H1 (cell line): ENCODE measurements at regions not wholly inside any gene's neighbourhood (a gene's known extent, or its start where the extent isn't known, plus 50 kb on each side); places are given as distances from the start of the nearest gene placed in this dataset.

Experiments
- CTCF ChIA-PET: fragments of 300-600 bp; sonication (Branson Sonifier 250); formaldehyde crosslinking; loops from one replicate; lab custom pipeline; 2021; ENCODE audit not compliant: partially characterized antibody; lab: Charles Lee
- POLR2A ChIA-PET: fragments of 300-600 bp; sonication (Branson Sonifier 250); formaldehyde crosslinking; loops from one replicate; lab custom pipeline; 2021; ENCODE audit warnings: inconsistent platforms; ENCODE audit not compliant: partially characterized antibody; lab: Charles Lee
- DNase-seq, 2 experiments: peaks; one replicate each; pipeline versions ENCODE4 v3.0.0 to v3.0.0-alpha.2; 2010 to 2022; ENCODE audit warnings: low spot score in 2 of 2, low read depth in 1 of 2, mixed read lengths in 1 of 2
- FAIRE-seq: peaks from 2 replicates; lab custom pipeline; 2011; peaks lifted over from hg19 to GRCh38; lab: Jason Lieb, UNC
- H2AFZ ChIP-seq: 2 replicates; pipeline ENCODE4 v1.8.1; 2012; ENCODE audit warnings: low read length, inconsistent platforms
- H2AK5ac ChIP-seq: 2 replicates; pipeline ENCODE4 v1.6.1; 2013; ENCODE audit warnings: low read depth, low read length
- H2BK120ac ChIP-seq: replicated peaks from 2 replicates; pipeline ENCODE3; 2013; ENCODE audit warnings: low read depth, low read length, inconsistent platforms
- H2BK12ac ChIP-seq: 2 replicates; pipeline ENCODE4 v1.6.1; 2013; ENCODE audit warnings: low read depth, low read length
- H2BK15ac ChIP-seq: 2 replicates; pipeline ENCODE4 v1.6.1; 2013; ENCODE audit warnings: low read length
- H2BK20ac ChIP-seq: 2 replicates; pipeline ENCODE4 v1.6.1; 2013; ENCODE audit warnings: low read length
- H2BK5ac ChIP-seq: 2 replicates; pipeline ENCODE4 v1.6.1; 2013; ENCODE audit warnings: low read depth, low read length
- H3K14ac ChIP-seq: 2 replicates; pipeline ENCODE4 v1.6.1; 2013; ENCODE audit warnings: inconsistent platforms; ENCODE audit not compliant: insufficient read length
- H3K18ac ChIP-seq: 2 replicates; pipeline ENCODE4 v1.6.1; 2013; ENCODE audit warnings: low read length; ENCODE audit errors: extremely low read depth
- H3K23ac ChIP-seq: 2 replicates; pipeline ENCODE4 v1.6.1; 2013; ENCODE audit warnings: inconsistent platforms; ENCODE audit not compliant: insufficient read length
- H3K23me2 ChIP-seq: 2 replicates; pipeline ENCODE4 v1.6.1; 2013; ENCODE audit warnings: low read depth, low read length
- H3K27ac ChIP-seq: 2 replicates; pipeline ENCODE4 v1.6.1; 2011; ENCODE audit warnings: low read depth, low read length, inconsistent platforms
- H3K27me3 ChIP-seq, 4 experiments: replicated peaks in 1 of 4; 1 replicate in 1 of 4; 2 replicates in 3 of 4; pipeline versions ENCODE4 v1.6.1 to v1.8.1; 2011 to 2013; ENCODE audit warnings: low read length in 3 of 4, mild to moderate bottlenecking in 3 of 4, inconsistent platforms in 2 of 4, mixed read lengths in 2 of 4, moderate library complexity in 1 of 4; ENCODE audit not compliant: control insufficient read depth in 3 of 4, insufficient read depth in 3 of 4; ENCODE audit errors: extremely low read depth in 1 of 4
- H3K36me3 ChIP-seq, 4 experiments: 2 replicates each; pipeline versions ENCODE4 v1.6.1 to v1.8.1; 2011 to 2013; ENCODE audit warnings: mild to moderate bottlenecking in 4 of 4, low read length in 3 of 4, moderate library complexity in 2 of 4, control low read depth in 1 of 4, inconsistent platforms in 1 of 4; ENCODE audit not compliant: insufficient read depth in 4 of 4, control insufficient read depth in 2 of 4
- H3K4ac ChIP-seq: replicated peaks from 2 replicates; pipeline ENCODE3; 2013; ENCODE audit warnings: low read length, low read depth, mixed read lengths, inconsistent platforms; ENCODE audit not compliant: insufficient read length
- H3K4me1 ChIP-seq, 4 experiments: replicated peaks in 1 of 4; 1 replicate in 1 of 4; 2 replicates in 3 of 4; pipeline versions ENCODE4 v1.6.1 to v1.8.1; 2011 to 2013; ENCODE audit warnings: low read length in 3 of 4, inconsistent platforms in 2 of 4, mixed read lengths in 1 of 4; ENCODE audit not compliant: insufficient read depth in 4 of 4, control insufficient read depth in 3 of 4
- H3K4me2 ChIP-seq, 2 experiments: 2 replicates each; pipeline versions ENCODE4 v1.6.1 to v1.8.1; 2011 to 2013; ENCODE audit warnings: low read depth in 2 of 2, low read length in 2 of 2, control low read depth in 1 of 2, inconsistent platforms in 1 of 2, mild to moderate bottlenecking in 1 of 2; ENCODE audit not compliant: insufficient read depth in 1 of 2
- H3K4me3 ChIP-seq, 4 experiments: fragments of 200-600, 300-600 bp in 1 of 4; sonication (generic), shearing (Covaris generic), sonication (Bioruptor Twin) in 1 of 4; 2 replicates each; pipeline versions ENCODE4 v1.5.1 to v1.8.1; 2011 to 2016; ENCODE audit warnings: low read length in 4 of 4, low read depth in 3 of 4, control low read depth in 2 of 4, inconsistent platforms in 2 of 4, mild to moderate bottlenecking in 2 of 4, mixed read lengths in 1 of 4, moderate library complexity in 1 of 4; ENCODE audit not compliant: insufficient read depth in 2 of 4; ENCODE audit errors: extremely low read depth in 1 of 4
- H3K56ac ChIP-seq: replicated peaks from 2 replicates; pipeline ENCODE3; 2013; ENCODE audit warnings: low read depth, mild to moderate bottlenecking, mixed read lengths, low read length, inconsistent platforms; ENCODE audit not compliant: insufficient read length
- H3K79me1 ChIP-seq: 2 replicates; pipeline ENCODE4 v1.6.1; 2013; ENCODE audit warnings: low read depth, low read length, control low read depth
- H3K79me2 ChIP-seq, 2 experiments: 2 replicates each; pipeline versions ENCODE4 v1.6.1 to v1.8.1; 2012 to 2013; ENCODE audit warnings: low read length in 2 of 2, mild to moderate bottlenecking in 2 of 2, inconsistent platforms in 1 of 2; ENCODE audit not compliant: insufficient read depth in 2 of 2, control insufficient read depth in 1 of 2
- H3K9ac ChIP-seq, 4 experiments: replicated peaks in 1 of 4; 1 replicate in 1 of 4; 2 replicates in 3 of 4; pipeline versions ENCODE4 v1.6.1 to v1.8.1; 2011 to 2013; ENCODE audit warnings: low read depth in 3 of 4, low read length in 3 of 4, control low read depth in 2 of 4, mild to moderate bottlenecking in 2 of 4, moderate library complexity in 2 of 4, inconsistent platforms in 1 of 4; ENCODE audit errors: extremely low read depth in 1 of 4
- H3K9me3 ChIP-seq, 2 experiments: 2 replicates each; pipeline versions ENCODE4 v1.6.1 to v1.8.1; 2012 to 2013; ENCODE audit warnings: mild to moderate bottlenecking in 2 of 2, moderate library complexity in 2 of 2, control low read depth in 1 of 2, inconsistent platforms in 1 of 2, low read depth in 1 of 2, low read length in 1 of 2, mixed read lengths in 1 of 2; ENCODE audit not compliant: insufficient read depth in 2 of 2
- H4K20me1 ChIP-seq, 2 experiments: replicated peaks in 1 of 2; 2 replicates each; pipeline versions ENCODE3 to v1.8.1; 2011 to 2013; ENCODE audit warnings: inconsistent platforms in 2 of 2, low read length in 2 of 2, mild to moderate bottlenecking in 1 of 2; ENCODE audit not compliant: insufficient read depth in 2 of 2, control insufficient read depth in 1 of 2
- H4K5ac ChIP-seq: 2 replicates; pipeline ENCODE4 v1.6.1; 2013; ENCODE audit warnings: low read length, low read depth, mixed read lengths, inconsistent platforms; ENCODE audit not compliant: insufficient read length
- H4K8ac ChIP-seq: 2 replicates; pipeline ENCODE4 v1.8.0; 2013; ENCODE audit warnings: mild to moderate bottlenecking, moderate library complexity, low read length, inconsistent platforms; ENCODE audit not compliant: insufficient read depth; ENCODE audit errors: extremely low read depth
- H4K91ac ChIP-seq: replicated peaks from 2 replicates; pipeline ENCODE3; 2013; ENCODE audit warnings: low read length, mixed read lengths, inconsistent platforms; ENCODE audit not compliant: insufficient read length
- CBX5 ChIP-seq: fragments of 300-800, 300-1000 bp; sonication (generic); IDR thresholded peaks from 2 replicates; pipeline ENCODE4 v1.7.1; 2016; ENCODE audit warnings: antibody characterized with exemption, low read length, low read depth
- CBX8 ChIP-seq: fragments of 300-800, 300-1000 bp; sonication (generic); IDR thresholded peaks from 2 replicates; pipeline ENCODE4 v1.7.1; 2016; ENCODE audit warnings: low read depth, low read length, borderline replicate concordance
- CHD2 ChIP-seq: IDR thresholded peaks from 2 replicates; pipeline ENCODE4 v1.6.1; 2012; ENCODE audit warnings: low read length, improper control_type of control experiment
- CREB1 ChIP-seq: IDR thresholded peaks from 2 replicates; pipeline ENCODE4 v1.6.1; 2012; ENCODE audit warnings: inconsistent platforms
- EGR1 ChIP-seq: IDR thresholded peaks from 2 replicates; pipeline ENCODE4 v1.6.1; 2011; ENCODE audit warnings: low read depth, low read length, borderline replicate concordance
- EP300 ChIP-seq, 2 experiments: IDR thresholded peaks; 1 replicate in 1 of 2; 2 replicates in 1 of 2; pipeline ENCODE4 v1.6.1; 2011 to 2012; ENCODE audit warnings: low read depth in 2 of 2, low read length in 2 of 2, mild to moderate bottlenecking in 2 of 2, borderline replicate concordance in 1 of 2, inconsistent platforms in 1 of 2, moderate library complexity in 1 of 2
- GTF2F1 ChIP-seq: IDR thresholded peaks from 2 replicates; pipeline ENCODE4 v1.6.1; 2012; ENCODE audit warnings: low read depth, low read length, improper control_type of control experiment, borderline replicate concordance
- RAD21 ChIP-seq, 2 experiments: IDR thresholded peaks in 1 of 2; conservative IDR thresholded peaks in 1 of 2; 2 replicates each; pipeline ENCODE4 v1.6.1; 2011; ENCODE audit warnings: low read depth in 2 of 2, low read length in 2 of 2, improper control_type of control experiment in 1 of 2, inconsistent platforms in 1 of 2, mild to moderate bottlenecking in 1 of 2, moderate library complexity in 1 of 2
- RNF2 ChIP-seq: fragments of 200-900, 300-1000 bp; sonication (generic); IDR thresholded peaks from 2 replicates; pipeline ENCODE4 v1.7.1; 2016; ENCODE audit warnings: borderline replicate concordance, low read depth, mild to moderate bottlenecking, antibody characterized with exemption, low read length; ENCODE audit not compliant: poor library complexity, severe bottlenecking; ENCODE audit errors: missing control alignments
- SIN3A ChIP-seq, 2 experiments: IDR thresholded peaks in 1 of 2; conservative IDR thresholded peaks in 1 of 2; 2 replicates each; pipeline ENCODE4 v1.6.1; 2011 to 2012; ENCODE audit warnings: low read length in 2 of 2, improper control_type of control experiment in 1 of 2, low read depth in 1 of 2, mild to moderate bottlenecking in 1 of 2
- SIRT6 ChIP-seq: IDR thresholded peaks from one replicate; pipeline ENCODE4 v1.7.1; 2012; ENCODE audit warnings: low read length, inconsistent platforms
- SIX5 ChIP-seq: IDR thresholded peaks from 2 replicates; pipeline ENCODE4 v1.6.1; 2011; ENCODE audit warnings: mild to moderate bottlenecking, low read depth, low read length
- SRF ChIP-seq: IDR thresholded peaks from 2 replicates; pipeline ENCODE4 v1.6.1; 2011; ENCODE audit warnings: mild to moderate bottlenecking, low read depth, low read length, moderate library complexity
- SUZ12 ChIP-seq: fragments of 200-600 bp; sonication (generic); IDR thresholded peaks from 2 replicates; pipeline ENCODE4 v1.6.1; 2012; ENCODE audit warnings: mild to moderate bottlenecking, inconsistent platforms, low read length, moderate library complexity, mixed read lengths
- TAF7 ChIP-seq: optimal IDR thresholded peaks from 2 replicates; pipeline ENCODE3; 2011; ENCODE audit warnings: low read depth, mild to moderate bottlenecking, inconsistent platforms, low read length, moderate library complexity, borderline replicate concordance
- WGBS, 2 experiments: shearing (Covaris generic) in 1 of 2; methylation state at CpG; one replicate each; pipeline versions ENCODE4 v1.1.6 to v1.1.7; 2013 to 2015; ENCODE audit warnings: low lambda C conversion rate in 2 of 2, mixed read lengths in 2 of 2, inconsistent platforms in 1 of 2, low coverage in 1 of 2, missing lambda C conversion rate in 1 of 2; ENCODE audit not compliant: insufficient replicate concordance in 2 of 2, insufficient coverage in 1 of 2, insufficient read length in 1 of 2; ENCODE audit errors: extremely low coverage in 1 of 2, missing lambda C conversion rate in 1 of 2; 5-methylcytosine and 5-hydroxymethylcytosine counted together

GRCh38 chrX:69357317-69357716 lies 146.8 kb upstream of the NALF2 start:
- Histone ChIP-seq H3K4ac (no peak overlapping the region), H3K23me2 (no peaks in the 10 kb centered on the region), H3K36me3 (no peaks in the 10 kb centered on the region), H3K9ac (no peak overlapping the region), H3K9me3 (no peaks in the 10 kb centered on the region), H3K23ac (no peak overlapping the region), H3K4me3 (no peak overlapping the region), H3K4me2 (no peak overlapping the region), H3K79me2 (no peaks in the 10 kb centered on the region), H3K56ac (no peak overlapping the region), H3K27me3 (no peaks in the 10 kb centered on the region; a peak in 1 of 7 replicates), H4K20me1 (no peaks in the 10 kb centered on the region), H2AK5ac (no peak overlapping the region), H2BK12ac (no peak overlapping the region), H3K18ac (no peak overlapping the region), H2BK5ac (no peak overlapping the region), H2BK15ac (no peak overlapping the region), H2AFZ (no peak overlapping the region), H3K14ac (no peak overlapping the region), H2BK120ac (no peak overlapping the region), H3K4me1 (no peaks in the 10 kb centered on the region; a peak in 1 of 7 replicates), H4K5ac (no peak overlapping the region), H4K8ac (no peak overlapping the region), H3K27ac (no peak overlapping the region), H2BK20ac (no peak overlapping the region), H4K91ac (no peak overlapping the region), H3K79me1 (no peaks in the 10 kb centered on the region)
- DNase-seq (no peak), FAIRE-seq (no peak)
- ChIA-PET CTCF (interaction anchor here (0.7 to 1.4 kb wide), 3 partner anchors 8 to 35 kb away, joined by 3 to 4 read pairs (median 4); no protein-coding TSS in a partner anchor), POLR2A (no interaction called here)
- WGBS, 2 experiments: 92% methylated on average over 2 of the region's 2 CpGs; no CpG with 5 or more reads in 1 of the 2 experiments
- TF ChIP-seq TAF7 (no peak), SUZ12 (no peak), RAD21 (IDR thresholded peaks at IDR 0.05 in 1 of 2, conservative IDR thresholded peaks at IDR 0.05 in 1 of 2; ENCODE audit: low read depth in 2 of 2, low read length in 2 of 2) (no peak), SIX5 (no peak), SIN3A (conservative IDR thresholded peaks at IDR 0.05 in 1 of 2, IDR thresholded peaks at IDR 0.05 in 1 of 2; ENCODE audit: low read depth in 1 of 2, low read length in 2 of 2) (no peak), CHD2 (no peak), GTF2F1 (no peak), SRF (no peak), RNF2 (no peak), CBX8 (no peak), EP300 (IDR thresholded peaks at IDR 0.05; ENCODE audit: borderline replicate concordance in 1 of 2, low read depth in 2 of 2, low read length in 2 of 2) (no peak), CBX5 (no peak), EGR1 (no peak), SIRT6 (no peak), CREB1 (no peak)
